Fibroblast of skin of right quadriceps (primary cell): ENCODE measurements at regions not wholly inside any gene's neighbourhood (a gene's known extent, or its start where the extent isn't known, plus 50 kb on each side); places are given as distances from the start of the nearest gene placed in this dataset.

Experiments
- DNase-seq: peaks from one replicate; pipeline ENCODE4 v3.0.0-alpha.2; 2013

DNA sequence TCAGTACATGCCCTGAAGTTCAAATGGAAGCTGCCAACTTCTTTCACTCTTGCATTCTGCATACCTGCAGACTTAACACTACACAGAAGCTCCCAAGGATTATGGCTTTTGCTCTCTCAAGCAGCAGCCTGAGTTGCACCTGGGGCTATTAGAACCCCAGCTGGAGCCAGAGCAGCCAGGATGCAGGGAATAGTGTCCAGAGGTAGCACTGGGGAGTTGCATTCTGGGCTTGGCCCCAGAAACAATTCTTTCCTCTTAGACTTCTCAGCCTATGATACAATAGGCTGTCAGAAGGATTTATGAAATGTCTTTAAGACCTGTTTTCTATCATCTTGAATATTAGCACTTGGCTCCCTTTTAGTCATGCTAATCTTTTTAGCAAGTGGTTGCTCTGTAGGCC, 886.7 kb upstream of the GHITM start:
- no peak for DNase-seq

DNA sequence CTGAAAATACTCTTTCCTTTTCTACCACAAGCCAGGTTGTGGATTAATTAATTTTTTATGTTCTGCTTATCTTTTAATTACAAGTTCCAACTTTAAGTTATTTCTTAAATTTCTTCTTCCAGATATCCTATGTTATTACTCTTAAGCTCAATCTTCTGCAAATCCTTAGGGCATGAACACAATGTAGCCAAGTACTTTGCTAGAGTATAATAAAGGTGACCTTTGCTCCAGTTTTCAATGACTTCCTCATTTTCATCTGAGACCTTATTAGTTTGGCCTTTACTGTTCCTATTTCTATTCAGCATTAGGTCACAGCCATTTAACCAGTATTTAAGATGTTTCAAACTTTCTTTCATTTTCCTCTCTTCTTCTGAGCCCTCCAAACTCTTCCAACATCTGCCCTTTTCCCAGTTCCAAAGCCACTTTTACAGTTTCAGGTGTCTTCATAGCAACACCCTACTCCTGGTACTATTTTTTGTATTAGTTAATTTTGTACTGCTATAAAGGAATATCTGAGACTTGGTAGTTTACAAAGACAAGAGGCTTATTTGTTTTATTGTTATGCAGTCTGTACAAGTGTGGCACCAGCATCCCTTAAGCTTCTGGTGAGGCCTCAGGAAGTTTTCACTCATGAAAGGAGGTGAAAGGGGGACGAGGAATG, 886.2 kb upstream of the GHITM start:
- no peak for DNase-seq

- DNase-seq: no peak
Observed at GRCh38 chr10:83254698-83255097, 884.6 kb upstream of the GHITM start.

DNA sequence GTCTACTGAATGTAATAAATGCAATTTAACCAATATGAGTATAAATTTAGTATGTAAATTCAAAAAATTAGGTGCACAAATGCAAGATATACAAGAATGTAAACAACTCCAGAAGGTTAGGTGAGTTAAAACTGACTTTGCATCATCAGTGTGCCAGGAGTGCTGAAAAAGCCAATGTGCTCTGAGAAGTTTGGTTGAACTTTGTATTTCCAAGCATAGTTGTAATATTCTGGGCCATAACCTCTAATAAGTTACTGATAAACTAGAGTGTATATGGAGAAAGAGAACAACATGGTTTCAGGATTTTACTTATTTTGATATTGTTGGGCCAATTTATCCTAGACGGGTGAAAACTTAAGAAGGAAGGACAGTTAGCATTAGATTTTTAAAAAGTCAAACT, 876.9 kb upstream of the GHITM start:
- DNase-seq: no peak

GRCh38 chr10:83272666-83273434, 866.5 kb upstream of the GHITM start:
- DNase-seq: peak; percentile 23

- no peak for DNase-seq
Observed at GRCh38 chr10:83274088-83274487, 865.2 kb upstream of the GHITM start.

- no peak for DNase-seq
Observed at GRCh38 chr10:83276971-83277370, 862.3 kb upstream of the GHITM start.

- DNase-seq: no peak
Observed at GRCh38 chr10:83283151-83283550, 856.2 kb upstream of the GHITM start.

DNA sequence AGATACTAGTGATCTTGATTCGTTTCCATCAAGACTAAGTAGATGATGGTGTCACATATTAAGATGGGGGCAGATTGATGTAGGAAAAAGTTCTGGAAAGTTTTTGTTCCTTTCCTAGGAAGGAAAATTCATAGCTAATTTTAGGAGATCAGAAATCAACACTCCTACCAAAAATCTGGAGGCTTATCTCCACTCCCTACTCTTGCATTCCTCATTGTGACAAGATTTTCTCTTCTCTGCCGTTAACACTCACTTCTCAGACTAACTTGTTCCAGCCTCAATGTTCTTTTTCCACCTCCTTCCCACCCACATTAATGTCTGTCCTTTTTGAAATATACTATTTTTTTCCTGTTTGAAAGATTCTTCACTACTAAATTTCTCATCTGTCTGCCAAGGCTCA, 851.9 kb upstream of the GHITM start:
- no peak for DNase-seq

DNA sequence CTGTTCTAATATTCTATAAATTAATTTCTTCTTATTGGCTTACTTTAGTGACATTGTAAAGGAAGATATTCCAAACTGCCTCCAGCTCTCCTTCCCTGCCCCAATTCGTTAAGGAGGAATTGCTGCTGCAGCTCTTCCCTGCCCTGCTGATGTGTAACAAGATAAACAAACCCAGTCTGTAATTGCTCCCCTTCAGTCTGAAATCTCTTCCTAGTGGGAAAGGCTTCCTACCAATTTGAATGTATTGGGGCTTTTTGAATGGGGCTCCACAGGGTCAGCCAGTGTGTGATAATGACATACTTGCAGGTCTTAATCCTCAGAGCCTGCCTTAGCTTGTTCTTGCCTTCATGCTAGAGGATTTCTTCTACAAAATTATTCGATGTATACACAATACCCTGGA, 849.9 kb upstream of the GHITM start:
- no peak for DNase-seq

DNA sequence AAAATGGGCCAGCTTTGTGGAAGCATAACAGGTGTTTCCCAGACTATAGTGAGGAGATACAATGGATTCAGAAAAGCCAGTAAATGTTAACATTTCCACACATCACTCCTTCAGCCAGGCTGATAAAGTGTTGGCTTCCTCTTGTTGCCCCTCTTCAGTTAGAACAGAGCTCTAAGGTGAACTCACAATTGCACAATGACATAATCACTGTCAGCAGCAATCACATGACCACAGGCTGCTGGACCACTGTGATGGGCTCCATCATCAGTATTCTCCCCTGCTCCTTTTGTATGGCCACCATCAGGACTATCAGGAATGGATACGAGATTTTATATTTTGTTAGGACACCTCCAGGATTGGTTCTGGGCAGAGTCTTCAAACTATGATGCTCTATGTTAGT, 849.4 kb upstream of the GHITM start:
- no peak for DNase-seq

DNA sequence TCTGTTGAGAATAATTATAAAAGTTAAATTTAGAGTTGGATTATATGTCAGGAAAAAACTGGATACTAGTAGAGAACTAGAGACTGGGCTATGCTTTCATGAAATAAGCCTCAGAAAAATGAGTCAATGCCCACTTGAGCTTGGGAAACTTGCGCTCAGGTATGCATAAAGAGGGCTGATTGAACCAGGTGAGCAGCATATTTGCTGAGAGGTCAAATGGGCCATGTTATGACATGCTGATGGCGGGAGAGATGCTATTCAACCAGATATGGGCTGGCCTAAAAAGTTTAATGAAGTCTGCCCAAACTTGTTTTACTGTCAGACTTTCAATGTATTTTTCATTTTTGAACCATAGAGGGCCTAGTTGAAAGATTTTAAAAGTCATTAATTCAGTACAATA, 837.6 kb upstream of the GHITM start:
- DNase-seq: no peak

DNA sequence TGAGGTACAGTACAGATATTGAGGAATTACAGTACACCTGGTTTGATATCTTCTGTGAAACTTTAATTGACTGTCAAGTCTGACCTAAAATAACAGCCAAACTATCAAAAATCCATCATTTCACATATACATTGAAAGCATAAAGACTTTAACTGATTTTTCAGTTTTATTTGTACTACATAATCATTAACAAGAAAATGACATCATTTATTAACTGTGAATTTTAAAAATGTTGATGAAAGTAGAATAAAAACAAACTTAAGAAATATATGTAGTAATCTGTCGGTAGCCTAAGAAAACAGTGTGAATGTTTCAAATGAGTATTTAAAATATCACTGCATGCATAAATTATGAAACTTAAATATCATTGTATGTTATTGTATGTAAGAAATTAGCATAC, 836.7 kb upstream of the GHITM start:
- no peak for DNase-seq

- no peak for DNase-seq
Observed at GRCh38 chr10:83310688-83311087, 828.6 kb upstream of the GHITM start.

DNA sequence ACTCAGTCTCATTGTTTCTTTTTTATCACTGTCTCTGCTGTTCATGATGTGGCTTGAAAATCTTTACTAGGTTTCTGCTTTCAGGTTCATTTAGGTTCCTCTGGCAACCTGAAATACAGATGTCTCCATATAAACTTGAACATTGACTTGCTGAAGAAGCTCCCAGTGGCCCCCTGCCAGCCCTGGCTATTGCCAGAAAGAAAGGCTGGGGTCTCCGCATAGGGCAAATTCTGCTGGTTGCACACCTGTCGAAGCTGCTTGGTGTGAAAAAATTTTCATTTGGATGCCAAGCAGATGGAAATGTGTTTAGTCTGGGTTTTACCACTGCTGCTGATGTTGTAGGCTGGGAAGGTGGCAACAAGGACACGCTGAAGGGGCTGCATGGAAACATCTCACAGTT, 826.7 kb upstream of the GHITM start:
- no peak for DNase-seq

- no peak for DNase-seq
Observed at GRCh38 chr10:83332690-83333089, 806.6 kb upstream of the GHITM start.

GRCh38 chr10:83333566-83333965, 805.7 kb upstream of the GHITM start:
- DNase-seq: no peak

- peak; percentile 31 for DNase-seq
Observed at GRCh38 chr10:83343676-83344075, 795.6 kb upstream of the GHITM start.

DNA sequence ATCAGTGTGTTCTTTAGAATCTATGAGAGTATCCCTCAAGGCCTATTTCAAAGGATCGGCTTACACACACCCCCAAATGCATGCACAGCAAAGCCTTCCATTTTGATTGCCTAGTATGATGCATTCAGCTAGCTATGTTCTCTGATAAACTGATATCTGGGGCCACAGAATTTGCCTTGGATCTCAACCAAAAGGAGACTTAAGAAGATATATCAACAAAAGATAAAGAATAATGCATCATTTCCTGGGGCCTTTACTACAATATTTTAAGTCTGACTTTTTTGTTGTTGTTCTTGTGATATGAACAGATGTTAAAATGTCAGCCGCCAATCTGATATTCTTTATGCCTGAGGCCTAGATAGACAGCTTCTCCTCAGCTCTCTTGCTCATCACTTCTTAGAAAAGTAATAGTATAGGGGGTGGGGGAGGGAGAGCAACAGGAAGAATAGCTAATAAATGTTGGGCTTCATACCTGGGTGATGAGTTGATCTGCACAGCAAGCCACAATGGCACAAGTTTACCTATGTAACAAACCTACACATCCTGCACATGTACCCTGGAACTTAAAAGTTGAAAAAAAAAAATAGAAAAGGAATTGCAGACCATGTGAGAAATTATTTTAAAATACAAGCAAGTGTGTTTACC, 792.9 kb upstream of the GHITM start:
- peak; percentile 13 for DNase-seq

DNA sequence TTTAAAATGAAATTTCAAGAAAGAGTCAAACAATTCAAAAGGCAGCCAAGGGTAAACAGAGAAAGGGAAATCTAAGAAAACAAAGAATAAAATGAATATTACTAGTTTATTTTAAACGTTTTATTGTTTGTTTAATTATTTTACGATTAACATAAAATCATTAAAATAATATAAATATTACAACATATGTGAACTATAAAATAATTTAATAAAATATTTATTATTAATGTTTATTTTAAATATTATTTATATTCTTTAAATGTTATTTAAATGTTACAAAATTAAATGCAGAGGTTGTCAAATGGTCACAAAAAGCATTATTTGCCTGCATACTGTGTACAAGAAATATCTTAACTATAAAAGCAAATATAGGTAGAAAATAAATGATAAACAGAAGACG, 786.7 kb upstream of the GHITM start:
- DNase-seq: no peak

GRCh38 chr10:83354456-83354855, 784.9 kb upstream of the GHITM start:
- DNase-seq: no peak

DNA sequence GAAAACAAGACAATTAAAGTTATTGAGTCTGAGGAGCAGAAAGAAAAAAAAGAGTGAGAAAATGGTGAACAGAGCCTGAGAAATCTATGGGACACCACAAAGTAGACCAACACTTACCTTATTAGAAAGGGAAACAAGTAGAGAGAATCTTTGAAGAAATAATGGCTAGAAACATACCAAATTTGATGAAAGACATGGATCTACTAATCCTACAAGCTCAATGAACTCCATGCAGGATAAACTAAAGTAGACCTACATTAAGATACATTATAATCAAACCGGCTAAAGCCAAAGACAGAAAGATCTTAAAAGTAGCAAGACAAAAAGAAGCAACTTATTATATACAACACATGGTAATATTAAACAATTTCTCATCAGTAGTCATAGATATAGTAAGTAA, 782.3 kb upstream of the GHITM start:
- no peak for DNase-seq

GRCh38 chr10:83357627-83358026, 781.7 kb upstream of the GHITM start:
- no peak for DNase-seq

GRCh38 chr10:83367036-83367435, 772.3 kb upstream of the GHITM start:
- DNase-seq: no peak
